Hematopoietic multipotent progenitor cell (in vitro differentiated cells): ENCODE measurements at regions not wholly inside any gene's neighbourhood (a gene's known extent, or its start where the extent isn't known, plus 50 kb on each side); places are given as distances from the start of the nearest gene placed in this dataset.

ENCODE experiments used
- DNase-seq, 3 donors: peaks; one replicate each; pipeline ENCODE4 v3.0.0-alpha.2; 2011 to 2015; ENCODE audit warnings: low read depth in 2 of 3, low spot score in 2 of 3

DNA sequence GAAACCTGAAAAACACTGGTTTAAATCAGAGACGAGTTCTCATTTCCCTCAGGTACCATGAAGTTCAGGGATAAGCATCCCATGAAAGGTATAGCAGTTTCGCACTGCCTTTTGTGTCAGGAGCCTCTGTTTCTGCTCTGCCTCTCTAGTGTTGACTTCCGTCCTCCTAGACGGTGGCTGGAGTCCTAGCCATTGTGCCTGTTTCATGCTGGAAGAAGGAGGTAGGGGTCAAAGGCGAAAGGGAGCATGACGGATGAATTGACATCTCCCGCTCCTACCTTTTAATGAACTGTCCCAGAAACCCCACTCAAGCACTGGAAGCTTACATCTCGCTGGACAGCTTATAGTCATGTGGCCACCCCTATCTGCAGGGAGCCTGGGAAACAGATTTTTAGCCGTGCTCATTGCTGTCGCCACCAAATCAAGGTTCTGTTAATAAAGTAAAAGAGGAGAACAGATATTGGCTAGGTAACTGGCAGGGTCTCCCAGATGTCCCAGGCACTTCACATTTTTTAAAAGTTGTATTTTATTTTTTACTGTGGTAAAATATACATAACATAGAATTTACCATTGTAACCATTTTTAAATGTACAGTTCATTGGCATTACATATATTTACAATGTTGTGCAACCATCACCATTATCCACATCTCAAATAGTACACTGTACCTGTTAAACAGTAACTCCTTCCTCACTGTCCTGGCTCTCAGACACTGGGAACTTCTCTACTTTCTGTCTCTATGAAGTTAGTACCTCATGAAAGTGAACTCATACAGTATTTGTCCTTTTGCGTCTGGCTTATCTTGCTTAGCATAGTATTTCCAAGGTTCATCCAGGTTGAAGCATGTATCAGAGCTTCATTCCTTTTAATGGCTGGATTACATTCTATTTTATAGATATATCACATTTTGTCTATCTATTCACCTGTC, 55.0 kb upstream of the CTLA4 start:
- DNase-seq = no peak

GRCh38 chr2:203813684-203814083, 53.9 kb upstream of the CTLA4 start:
- DNase-seq = no peak

DNA sequence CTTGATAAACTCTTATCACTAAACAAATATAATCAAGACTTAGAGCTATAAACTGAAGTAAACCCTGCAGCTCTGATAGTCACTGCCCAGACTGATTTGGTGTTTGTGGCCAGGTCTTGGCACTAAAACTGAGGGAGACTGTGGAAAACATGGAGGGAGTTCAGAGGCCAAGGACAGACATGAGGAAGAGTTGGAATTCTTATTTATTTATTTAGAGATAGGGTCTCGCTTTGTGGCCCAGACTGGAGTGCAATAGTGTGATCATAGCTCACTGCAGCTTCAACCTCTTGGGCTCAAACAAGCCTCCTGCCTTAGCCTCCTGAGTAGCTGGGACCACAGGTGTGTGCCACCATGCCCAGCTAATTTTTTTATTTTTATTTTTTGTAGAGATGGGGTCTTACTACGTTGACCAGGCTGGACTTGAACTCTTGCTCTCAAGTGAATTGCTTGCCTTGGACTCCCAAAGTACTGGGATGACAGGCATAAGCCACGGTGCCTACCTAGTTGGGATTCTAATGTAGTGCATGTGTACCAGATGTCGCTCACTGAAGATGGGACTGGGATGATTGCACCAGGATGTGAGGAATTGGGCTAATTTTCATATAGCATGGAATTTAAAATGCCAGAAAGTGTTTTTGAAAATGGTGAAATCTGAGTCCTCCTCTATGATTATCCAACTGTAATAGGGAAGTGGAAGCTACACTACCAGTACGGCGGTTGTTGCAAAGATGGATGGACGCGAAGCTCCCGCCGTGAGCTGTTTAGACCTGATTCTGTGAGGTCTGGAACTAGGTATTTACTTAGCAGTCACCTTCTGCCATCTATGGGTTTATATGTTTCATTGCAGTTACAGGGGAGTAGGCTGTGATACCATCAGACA, 52.7 kb upstream of the CTLA4 start:
- peak; percentile 31 to 83 (median 59) for DNase-seq

- no peak for DNase-seq
Measured at GRCh38 chr2:203815541-203815898, 52.1 kb upstream of the CTLA4 start.

- DNase-seq = no peak
Measured at GRCh38 chr2:203817147-203817546, 50.4 kb upstream of the CTLA4 start.
